Lower lobe of right lung (tissue), 2 donors: ENCODE measurements at regions not wholly inside any gene's neighbourhood (a gene's known extent, or its start where the extent isn't known, plus 50 kb on each side); places are given as distances from the start of the nearest gene placed in this dataset.

Source experiments
- ATAC-seq, 2 donors: fragments of 200-7000 bp; cut with Tn5 transposase; one replicate each; pipeline ENCODE4 v1.9.1; 2020 to 2022; ENCODE audit warnings: mild to moderate bottlenecking in 2 of 2, moderate library complexity in 2 of 2
- DNase-seq: peaks from one replicate; pipeline ENCODE4 v3.0.0-alpha.2; 2020
- H3K27ac ChIP-seq: fragments of 200-600 bp; one replicate; pipeline ENCODE4 v1.8.0; 2022
- H3K27me3 ChIP-seq: fragments of 200-600 bp; one replicate; pipeline ENCODE4 v1.8.0; 2022; ENCODE audit warnings: low read depth
- H3K36me3 ChIP-seq: fragments of 200-600 bp; one replicate; pipeline ENCODE4 v1.8.0; 2022; ENCODE audit warnings: mild to moderate bottlenecking
- H3K4me1 ChIP-seq: fragments of 200-600 bp; one replicate; pipeline ENCODE4 v1.8.0; 2022
- H3K4me3 ChIP-seq: fragments of 200-600 bp; one replicate; pipeline ENCODE4 v1.8.0; 2022; ENCODE audit warnings: mild to moderate bottlenecking
- H3K9me3 ChIP-seq: fragments of 200-600 bp; one replicate; pipeline ENCODE4 v1.8.0; 2022
- CTCF ChIP-seq: fragments of 200-600 bp; IDR thresholded peaks from one replicate; pipeline ENCODE4 v1.8.0; 2022; ENCODE audit warnings: antibody characterized with exemption, mild to moderate bottlenecking
- intact Hi-C: fragments of 100-400 bp; cut with DNase I; formaldehyde crosslinking; loops from one replicate; pipeline ENCODE4 v1.11.0; 2022
- donor health status: DM: no; HTN: yes; CAD: no; lungs with severe emphysema.

DNA sequence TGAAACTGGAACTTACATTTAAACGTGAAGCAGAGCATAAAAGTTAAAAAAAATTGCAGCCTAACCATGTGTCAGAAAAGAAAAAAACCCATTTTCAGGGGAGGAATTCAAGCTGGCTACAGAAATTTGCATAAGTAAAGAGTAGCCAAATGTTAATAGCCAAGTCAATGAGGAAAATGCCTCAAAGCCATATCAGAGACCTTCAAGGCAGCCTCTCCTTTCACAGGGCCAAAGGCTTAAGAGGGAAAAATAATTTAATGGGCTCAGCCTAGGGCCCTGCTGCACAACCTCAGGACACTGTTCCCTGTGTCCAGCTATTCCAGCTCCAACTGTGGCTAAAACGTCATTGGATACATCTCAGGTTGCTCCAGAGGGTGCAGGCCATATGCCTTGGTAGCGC is 749.5 kb downstream of the FLRT2 start:
- intact Hi-C loops, result no loop called here
- Histone ChIP-seq H3K9me3 (no peaks in the 10 kb centered on the region), H3K27me3 (no peaks in the 10 kb centered on the region), H3K4me3 (no peak overlapping the region), H3K36me3 (no peaks in the 10 kb centered on the region), H3K4me1 (no peaks in the 10 kb centered on the region), H3K27ac (no peak overlapping the region)
- no peak for ATAC-seq
- no peak for DNase-seq
- TF ChIP-seq CTCF, result no peak

DNA sequence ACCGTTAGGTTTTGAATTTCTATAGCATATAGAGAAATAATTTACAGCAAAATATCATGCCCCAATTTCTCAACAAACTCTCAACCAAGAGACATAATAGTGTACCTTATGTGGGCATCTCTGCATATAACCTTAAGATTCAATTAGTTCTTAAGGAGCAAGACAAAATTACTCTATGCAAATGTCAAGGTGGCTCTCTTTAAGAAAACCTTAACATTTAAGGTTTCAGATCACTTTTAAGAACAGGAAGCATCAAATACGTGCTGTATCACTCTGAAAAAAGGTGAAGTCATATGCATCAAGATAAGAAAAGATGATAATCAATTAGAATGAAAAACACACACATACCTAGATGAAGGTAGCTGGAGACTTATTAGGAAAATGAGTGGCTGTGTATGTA is 728.0 kb downstream of the FLRT2 start:
- H3K27ac ChIP-seq, result no peak overlapping the region
- no peaks in the 10 kb centered on the region for H3K36me3 ChIP-seq
- no peak overlapping the region for H3K4me3 ChIP-seq
- H3K4me1 ChIP-seq, result no peaks in the 10 kb centered on the region
- DNase-seq (no peak), ATAC-seq (no peak)
- no peak for TF ChIP-seq CTCF
- intact Hi-C loops, result no loop called here
- no peaks in the 10 kb centered on the region for H3K9me3 ChIP-seq
- H3K27me3 ChIP-seq, result no peaks in the 10 kb centered on the region

DNA sequence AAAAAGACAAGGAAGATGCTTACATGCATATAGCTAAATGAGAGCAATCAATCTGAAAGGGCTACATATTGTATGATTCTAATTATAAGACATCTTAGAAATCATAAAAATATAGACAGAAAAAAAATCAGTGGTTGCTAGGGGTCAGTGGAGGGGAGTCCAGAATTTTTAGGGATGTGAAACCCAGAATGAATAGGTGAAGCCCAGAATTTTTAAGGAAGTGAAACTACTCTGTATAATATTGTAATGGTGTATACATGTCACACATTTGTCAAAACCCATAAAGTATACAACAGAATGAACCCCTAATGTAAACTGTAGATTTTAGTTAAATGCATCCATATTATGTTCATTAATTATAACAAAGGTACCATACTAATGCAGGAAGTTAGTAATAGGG is 713.2 kb downstream of the FLRT2 start:
- Histone ChIP-seq H3K4me3 (no peak overlapping the region), H3K36me3 (no peaks in the 10 kb centered on the region), H3K27ac (no peak overlapping the region), H3K27me3 (no peaks in the 10 kb centered on the region), H3K4me1 (no peaks in the 10 kb centered on the region), H3K9me3 (no peaks in the 10 kb centered on the region)
- DNase-seq, result no peak
- intact Hi-C loops, result no loop called here
- ATAC-seq, result no peak
- no peak for TF ChIP-seq CTCF

GRCh38 chr14:86237733-86238132 is 707.8 kb downstream of the FLRT2 start:
- Histone ChIP-seq H3K4me1 (no peaks in the 10 kb centered on the region), H3K9me3 (peaks cover 12% of the 10 kb centered on the region), H3K4me3 (no peak overlapping the region), H3K36me3 (no peaks in the 10 kb centered on the region), H3K27me3 (no peaks in the 10 kb centered on the region), H3K27ac (no peak overlapping the region)
- intact Hi-C loops, result no loop called here
- DNase-seq (no peak), ATAC-seq (no peak)
- TF ChIP-seq CTCF, result no peak

DNA sequence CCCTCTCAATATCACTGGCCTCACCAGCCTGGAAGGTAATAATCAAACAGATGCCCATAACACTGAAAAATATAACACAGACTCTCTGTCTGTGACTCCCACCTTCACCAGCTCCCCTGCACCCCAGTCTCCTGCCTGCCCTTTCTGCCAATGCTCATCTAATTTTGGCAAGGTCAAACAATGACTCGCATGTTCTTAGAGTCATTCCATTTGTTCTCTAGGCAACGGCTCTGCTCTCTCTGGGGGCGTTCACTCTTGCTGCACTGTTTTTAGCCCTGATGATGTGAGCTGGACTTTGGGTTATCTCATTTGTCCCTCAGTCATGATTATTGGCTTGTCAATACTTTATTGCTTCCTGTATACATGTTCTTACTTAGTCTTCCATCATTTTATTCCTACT is 691.8 kb downstream of the FLRT2 start:
- ATAC-seq, result no peak
- Histone ChIP-seq H3K4me3 (no peak overlapping the region), H3K4me1 (no peaks in the 10 kb centered on the region), H3K27me3 (no peaks in the 10 kb centered on the region), H3K36me3 (no peaks in the 10 kb centered on the region), H3K9me3 (no peaks in the 10 kb centered on the region), H3K27ac (no peak overlapping the region)
- TF ChIP-seq CTCF, result no peak
- intact Hi-C loops, result no loop called here
- no peak for DNase-seq

GRCh38 chr14:86221000-86221399 is 691.1 kb downstream of the FLRT2 start:
- H3K9me3 ChIP-seq, result no peaks in the 10 kb centered on the region
- intact Hi-C loops, result no loop called here

More at GRCh38 chr14:86221000-86221399, 691.1 kb downstream of the FLRT2 start:
- DNase-seq, result no peak
- H3K36me3 ChIP-seq, result no peaks in the 10 kb centered on the region
- no peak overlapping the region for H3K27ac ChIP-seq
- no peak overlapping the region for H3K4me3 ChIP-seq
- H3K27me3 ChIP-seq, result no peaks in the 10 kb centered on the region
- no peak for TF ChIP-seq CTCF
- ATAC-seq, result no peak
- no peaks in the 10 kb centered on the region for H3K4me1 ChIP-seq
